GM12878 (cell line): ENCODE measurements at regions not wholly inside any gene's neighbourhood (a gene's known extent, or its start where the extent isn't known, plus 50 kb on each side); places are given as distances from the start of the nearest gene placed in this dataset.

Experiments
- ATAC-seq: fragments of 200-7000 bp; cut with Tn5 transposase; 3 replicates; pipeline ENCODE4 v1.9.1; 2020; ENCODE audit warnings: mild to moderate bottlenecking, moderate library complexity
- BruUV-seq: library from RNA; stranded (reverse); fragments of 400-500 nt; replicated peaks from 2 replicates; lab custom pipeline; 2021; lab: Mats Ljungman, UMichigan
- CTCF ChIA-PET: fragments of 300-600 bp; sonication (Branson Sonifier 250); formaldehyde crosslinking; extraction: SDS; loops from one replicate; lab custom pipeline; 2021; ENCODE audit warnings: inconsistent platforms; lab: Yijun Ruan, JAX
- POLR2A ChIA-PET: fragments of 350-600 bp; formaldehyde crosslinking; extraction: SDS; loops from one replicate; lab custom pipeline; 2021; ENCODE audit warnings: inconsistent platforms; lab: Charles Lee
- RAD21 ChIA-PET: fragments of 300-600 bp; sonication (Branson Sonifier 250); formaldehyde crosslinking; loops from one replicate; lab custom pipeline; 2023; ENCODE audit warnings: antibody characterized with exemption; ENCODE audit not compliant: unreplicated experiment; lab: Charles Lee
- SMC1A ChIA-PET: fragments of 300-600 bp; sonication (Branson Sonifier 250); formaldehyde crosslinking; loops from one replicate; lab custom pipeline; 2023; ENCODE audit not compliant: unreplicated experiment, uncharacterized antibody; lab: Charles Lee
- DNase-seq: peaks from one replicate; pipeline ENCODE4 v3.0.0-alpha.2; 2011; ENCODE audit warnings: low read depth, low spot score
- FAIRE-seq: peaks from 3 replicates; lab custom pipeline; 2011; peaks lifted over from hg19 to GRCh38; lab: Jason Lieb, UNC
- H2AFZ ChIP-seq: 2 replicates; pipeline ENCODE4 v1.6.0; 2011; ENCODE audit warnings: low read depth, low read length, control low read depth; ENCODE audit not compliant: control insufficient read depth
- H3K27ac ChIP-seq: 2 replicates; pipeline ENCODE4 v1.5.1; 2011; ENCODE audit warnings: control low read depth; ENCODE audit not compliant: control insufficient read depth, insufficient read depth
- H3K27me3 ChIP-seq, 2 experiments: replicated peaks in 1 of 2; 2 replicates each; pipeline versions ENCODE4 v1.6.0 to v1.6.1; 2011; ENCODE audit warnings: low read length in 1 of 2; ENCODE audit not compliant: control insufficient read depth in 2 of 2, insufficient read depth in 2 of 2
- H3K36me3 ChIP-seq, 2 experiments: 2 replicates each; pipeline ENCODE4 v1.5.1; 2011; ENCODE audit warnings: low read length in 1 of 2; ENCODE audit not compliant: control insufficient read depth in 2 of 2, insufficient read depth in 2 of 2
- H3K4me1 ChIP-seq: 2 replicates; pipeline ENCODE4 v1.6.1; 2011; ENCODE audit warnings: mild to moderate bottlenecking, low read length, moderate library complexity, mixed read lengths; ENCODE audit not compliant: control insufficient read depth, insufficient read depth
- H3K4me2 ChIP-seq: 2 replicates; pipeline ENCODE4 v1.6.0; 2011; ENCODE audit warnings: control low read depth; ENCODE audit not compliant: control insufficient read depth, insufficient read depth
- H3K4me3 ChIP-seq: fragments of 200-600 bp; sonication (generic); 2 replicates; pipeline ENCODE4 v1.5.1; 2016
- H3K79me2 ChIP-seq: 2 replicates; pipeline ENCODE4 v1.6.0; 2011; ENCODE audit warnings: low read length; ENCODE audit not compliant: control insufficient read depth, insufficient read depth
- H3K9ac ChIP-seq: 2 replicates; pipeline ENCODE4 v1.8.0; 2011; ENCODE audit warnings: low read length, control low read depth, mixed read lengths; ENCODE audit not compliant: control insufficient read depth, insufficient read depth
- H3K9me3 ChIP-seq: replicated peaks from 3 replicates; pipeline ENCODE4 v1.5.1; 2011; ENCODE audit warnings: mild to moderate bottlenecking, low read length; ENCODE audit not compliant: control insufficient read depth, insufficient read depth
- H4K20me1 ChIP-seq: 2 replicates; pipeline ENCODE4 v1.6.0; 2011; ENCODE audit not compliant: control insufficient read depth, insufficient read depth
- ATF3 ChIP-seq: IDR thresholded peaks from 2 replicates; pipeline ENCODE4 v1.6.1; 2011; ENCODE audit warnings: low read depth, mild to moderate bottlenecking, low read length, moderate library complexity, borderline replicate concordance; ENCODE audit errors: extremely low read depth
- BMI1 ChIP-seq: fragments of 450-650 bp; IDR thresholded peaks from 2 replicates; pipeline ENCODE4 v1.6.1; 2016; ENCODE audit warnings: mild to moderate bottlenecking, moderate library complexity, borderline replicate concordance
- CBFB ChIP-seq: IDR thresholded peaks from 2 replicates; pipeline ENCODE4 v1.6.1; 2016; ENCODE audit warnings: antibody characterized with exemption, low read depth
- CEBPZ ChIP-seq: fragments of 150-350 bp; IDR thresholded peaks from 2 replicates; pipeline ENCODE4 v1.6.1; 2016; ENCODE audit warnings: low read depth, low read length
- CTCF ChIP-seq, 3 experiments: IDR thresholded peaks in 2 of 3; conservative IDR thresholded peaks in 1 of 3; 2 replicates each; pipeline ENCODE4 v1.5.1; 2011; ENCODE audit warnings: low read depth in 3 of 3, low read length in 3 of 3, mild to moderate bottlenecking in 3 of 3, control low read depth in 2 of 3, moderate library complexity in 2 of 3, inconsistent platforms in 1 of 3, mixed read lengths in 1 of 3; ENCODE audit not compliant: control insufficient read depth in 2 of 3, insufficient read depth in 1 of 3; ENCODE audit errors: extremely low read depth in 1 of 3
- E2F4 ChIP-seq: IDR thresholded peaks from 2 replicates; pipeline ENCODE4 v1.6.1; 2012; ENCODE audit warnings: low read depth, low read length, improper control_type of control experiment
- FOXK2 ChIP-seq: fragments of 450-650 bp; IDR thresholded peaks from 2 replicates; pipeline ENCODE4 v1.6.1; 2017; ENCODE audit warnings: mild to moderate bottlenecking, moderate library complexity
- HDAC2 ChIP-seq: fragments of 200-600 bp; sonication (generic); IDR thresholded peaks from 2 replicates; pipeline ENCODE4 v1.6.1; 2017
- HDGF ChIP-seq: fragments of 450-650 bp; IDR thresholded peaks from 2 replicates; pipeline ENCODE4 v1.6.1; 2016; ENCODE audit warnings: antibody characterized with exemption
- KAT2A ChIP-seq: conservative IDR thresholded peaks from 2 replicates; pipeline ENCODE4 v1.6.1; 2011; ENCODE audit warnings: low read depth, low read length; ENCODE audit not compliant: control insufficient read depth
- NFYB ChIP-seq: IDR thresholded peaks from 2 replicates; pipeline ENCODE4 v1.6.1; 2011; ENCODE audit warnings: low read depth, mild to moderate bottlenecking, low read length, improper control_type of control experiment, moderate library complexity; ENCODE audit not compliant: insufficient read depth
- PAX5 ChIP-seq: IDR thresholded peaks from 2 replicates; pipeline ENCODE4 v1.6.1; 2011; ENCODE audit warnings: low read depth, low read length, borderline replicate concordance
- WRNIP1 ChIP-seq: IDR thresholded peaks from 2 replicates; pipeline ENCODE4 v1.6.1; 2011; ENCODE audit warnings: low read depth, low read length, improper control_type of control experiment, borderline replicate concordance
- ZNF207 ChIP-seq: fragments of 450-650 bp; IDR thresholded peaks from 2 replicates; pipeline ENCODE4 v1.6.1; 2014; ENCODE audit warnings: antibody characterized with exemption, mild to moderate bottlenecking, borderline replicate concordance
- ZNF622 ChIP-seq: fragments of 450-650 bp; IDR thresholded peaks from 2 replicates; pipeline ENCODE4 v1.6.1; 2017; ENCODE audit warnings: mild to moderate bottlenecking, inconsistent platforms
- WGBS: methylation state at CpG from one replicate; pipeline ENCODE4 v1.1.6; 2016; ENCODE audit warnings: low lambda C conversion rate; ENCODE audit not compliant: insufficient replicate concordance, insufficient coverage; ENCODE audit errors: missing lambda C conversion rate; 5-methylcytosine and 5-hydroxymethylcytosine counted together
- in situ Hi-C: fragments of 300-500 bp; cut with MboI; formaldehyde crosslinking; loops from 9 replicates; pipeline ENCODE4 v1.14.3; 2018; ENCODE audit warnings: mixed read lengths
- intact Hi-C: fragments of 100-400 bp; cut with micrococcal nuclease; formaldehyde crosslinking; loops from one replicate; pipeline ENCODE4 v1.14.2; 2022; ENCODE audit not compliant: unreplicated experiment

GRCh38 chr1:75991497-75992114 lies 59.4 kb upstream of the ASB17 start:
- in situ Hi-C loops (no loop called here), intact Hi-C loops (loop anchor here (2.0 to 5.0 kb wide), 3 partner anchors 83 to 161 kb away; no protein-coding TSS in a partner anchor)
- ChIA-PET POLR2A (interaction anchor here (1.0 kb wide), 1 partner anchor 9 kb away, joined by 3 read pairs; no protein-coding TSS in a partner anchor), RAD21 (interaction anchor here (0.9 to 1.9 kb wide), 3 partner anchors 10 to 163 kb away, joined by 3 to 5 read pairs (median 4); no protein-coding TSS in a partner anchor), CTCF (interaction anchor here (0.6 to 6.9 kb wide), 17 partner anchors 11 to 1183 kb away, joined by 3 to 36 read pairs (median 4); no protein-coding TSS in a partner anchor), SMC1A (interaction anchor here (0.6 to 2.5 kb wide), 12 partner anchors 11 to 162 kb away, joined by 3 to 12 read pairs (median 3); no protein-coding TSS in a partner anchor)
- H3K27me3 ChIP-seq: no peaks in the 10 kb centered on the region
- FAIRE-seq (no peak), DNase-seq (no peak), ATAC-seq (peak; percentile 86)
- H3K9me3 ChIP-seq: no peaks in the 10 kb centered on the region
- no peak overlapping the region for H3K4me3 ChIP-seq
- no peaks in the 10 kb centered on the region for H3K79me2 ChIP-seq
- H3K4me1 ChIP-seq: no peaks in the 10 kb centered on the region
- no peak overlapping the region for H2AFZ ChIP-seq
- 12% methylated on average over 8 of the region's 8 CpGs for WGBS
- H3K9ac ChIP-seq: no peak overlapping the region
- H3K4me2 ChIP-seq: no peak overlapping the region
- H3K27ac ChIP-seq: no peak overlapping the region
- BruUV-seq: no TSS peak
- H3K36me3 ChIP-seq: no peaks in the 10 kb centered on the region
- no peaks in the 10 kb centered on the region for H4K20me1 ChIP-seq
- TF ChIP-seq FOXK2 (no peak), E2F4 (no peak), KAT2A (no peak), WRNIP1 (no peak), CEBPZ (no peak), HDGF (no peak), NFYB (no peak), HDAC2 (no peak), CBFB (no peak), ATF3 (no peak), ZNF207 (no peak), BMI1 (peak; percentile 89), PAX5 (no peak), ZNF622 (no peak), CTCF (IDR thresholded peaks at IDR 0.05 in 2 of 3, conservative IDR thresholded peaks at IDR 0.05 in 1 of 3; ENCODE audit: control insufficient read depth in 2 of 3, extremely low read depth in 1 of 3, insufficient read depth in 1 of 3, low read depth in 3 of 3, low read length in 3 of 3) (peak; percentile 75 to 78 (median 77))
